Osteocyte (in vitro differentiated cells): ENCODE measurements at regions not wholly inside any gene's neighbourhood (a gene's known extent, or its start where the extent isn't known, plus 50 kb on each side); places are given as distances from the start of the nearest gene placed in this dataset.

Source experiments
- DNase-seq: peaks from one replicate; pipeline ENCODE4 v3.0.0; 2021; ENCODE audit warnings: mixed read lengths; ENCODE audit not compliant: unreplicated experiment; ENCODE audit errors: extremely low spot score
- H3K27ac Mint-ChIP-seq: one replicate; pipeline ENCODE4 v1.8.0; 2021; ENCODE audit warnings: mild to moderate bottlenecking, mixed read lengths; ENCODE audit not compliant: unreplicated experiment
- H3K27me3 Mint-ChIP-seq: one replicate; pipeline ENCODE4 v1.8.0; 2021; ENCODE audit warnings: mixed read lengths; ENCODE audit not compliant: unreplicated experiment
- H3K36me3 Mint-ChIP-seq: one replicate; pipeline ENCODE4 v1.8.0; 2021; ENCODE audit warnings: mixed read lengths; ENCODE audit not compliant: unreplicated experiment
- H3K4me1 Mint-ChIP-seq: one replicate; pipeline ENCODE4 v1.8.0; 2021; ENCODE audit warnings: mixed read lengths; ENCODE audit not compliant: unreplicated experiment
- H3K4me3 Mint-ChIP-seq: one replicate; pipeline ENCODE4 v1.8.0; 2021; ENCODE audit warnings: mild to moderate bottlenecking, moderate library complexity, mixed read lengths; ENCODE audit not compliant: unreplicated experiment
- H3K9me3 Mint-ChIP-seq: one replicate; pipeline ENCODE4 v1.8.0; 2021; ENCODE audit warnings: mixed read lengths; ENCODE audit not compliant: unreplicated experiment
- TF ChIP-seq, protein P1 (sequence below): fragments of 200-600 bp; sonication (generic); IDR thresholded peaks from 2 replicates; pipeline ENCODE4 v1.5.0; 2021; ENCODE audit warnings: antibody characterized with exemption, mild to moderate bottlenecking, moderate library complexity

DNA sequence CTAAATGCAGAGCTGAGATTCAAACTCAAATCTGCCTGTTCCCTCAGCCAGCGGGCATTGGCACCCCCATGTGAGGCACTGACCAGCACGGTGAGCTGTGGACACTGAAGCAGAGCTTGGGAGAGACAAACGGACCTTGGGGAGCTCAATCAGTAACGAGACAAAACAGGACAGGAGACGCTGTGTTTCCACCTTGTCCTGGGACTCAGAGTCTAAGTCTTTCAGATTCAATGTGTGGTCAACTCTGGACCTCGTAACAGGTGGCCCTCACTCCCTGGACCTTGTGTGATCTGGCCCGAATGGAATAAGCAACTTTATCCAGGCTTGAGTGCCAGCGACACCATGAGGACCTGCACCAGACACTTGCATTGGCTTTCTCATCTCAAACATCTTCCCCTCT lies 232.5 kb downstream of the UACA start:
- peaks cover 19% of the 10 kb centered on the region for H3K4me1 Mint-ChIP-seq
- H3K36me3 Mint-ChIP-seq, result peaks cover 2% of the 10 kb centered on the region
- H3K27me3 Mint-ChIP-seq, result peaks cover 66% of the 10 kb centered on the region
- H3K4me3 Mint-ChIP-seq, result no peak overlapping the region
- H3K9me3 Mint-ChIP-seq, result peaks cover 3% of the 10 kb centered on the region
- TF ChIP-seq, protein P1, sequence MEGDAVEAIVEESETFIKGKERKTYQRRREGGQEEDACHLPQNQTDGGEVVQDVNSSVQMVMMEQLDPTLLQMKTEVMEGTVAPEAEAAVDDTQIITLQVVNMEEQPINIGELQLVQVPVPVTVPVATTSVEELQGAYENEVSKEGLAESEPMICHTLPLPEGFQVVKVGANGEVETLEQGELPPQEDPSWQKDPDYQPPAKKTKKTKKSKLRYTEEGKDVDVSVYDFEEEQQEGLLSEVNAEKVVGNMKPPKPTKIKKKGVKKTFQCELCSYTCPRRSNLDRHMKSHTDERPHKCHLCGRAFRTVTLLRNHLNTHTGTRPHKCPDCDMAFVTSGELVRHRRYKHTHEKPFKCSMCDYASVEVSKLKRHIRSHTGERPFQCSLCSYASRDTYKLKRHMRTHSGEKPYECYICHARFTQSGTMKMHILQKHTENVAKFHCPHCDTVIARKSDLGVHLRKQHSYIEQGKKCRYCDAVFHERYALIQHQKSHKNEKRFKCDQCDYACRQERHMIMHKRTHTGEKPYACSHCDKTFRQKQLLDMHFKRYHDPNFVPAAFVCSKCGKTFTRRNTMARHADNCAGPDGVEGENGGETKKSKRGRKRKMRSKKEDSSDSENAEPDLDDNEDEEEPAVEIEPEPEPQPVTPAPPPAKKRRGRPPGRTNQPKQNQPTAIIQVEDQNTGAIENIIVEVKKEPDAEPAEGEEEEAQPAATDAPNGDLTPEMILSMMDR, result no peak
- no peak for DNase-seq
- H3K27ac Mint-ChIP-seq, result no peak overlapping the region

DNA sequence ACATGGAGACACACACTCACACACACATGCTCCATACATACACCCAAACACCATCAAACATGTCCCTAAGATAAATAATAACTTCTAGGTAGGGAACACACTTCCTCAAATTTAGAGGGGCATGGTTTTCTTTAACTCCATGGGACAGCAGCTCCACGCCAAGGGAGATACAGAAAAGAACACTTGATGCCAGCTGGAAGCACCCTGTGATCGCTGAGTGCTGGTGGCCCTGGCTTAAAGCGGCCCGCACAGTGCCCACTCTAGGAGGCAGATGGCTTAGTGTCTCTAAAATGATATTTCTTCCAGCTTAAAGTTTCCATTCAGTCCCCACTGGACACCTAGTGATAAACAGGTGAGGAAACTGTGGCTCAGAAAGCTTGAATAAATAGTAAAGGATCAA lies 232.9 kb downstream of the UACA start:
- H3K4me1 Mint-ChIP-seq, result peaks cover 17% of the 10 kb centered on the region
- H3K27ac Mint-ChIP-seq, result no peak overlapping the region
- H3K36me3 Mint-ChIP-seq, result peaks cover 2% of the 10 kb centered on the region
- no peak for DNase-seq
- peaks cover 3% of the 10 kb centered on the region for H3K9me3 Mint-ChIP-seq
- no peak overlapping the region for H3K4me3 Mint-ChIP-seq
- TF ChIP-seq, protein P1, result no peak
- peaks cover 62% of the 10 kb centered on the region for H3K27me3 Mint-ChIP-seq

DNA sequence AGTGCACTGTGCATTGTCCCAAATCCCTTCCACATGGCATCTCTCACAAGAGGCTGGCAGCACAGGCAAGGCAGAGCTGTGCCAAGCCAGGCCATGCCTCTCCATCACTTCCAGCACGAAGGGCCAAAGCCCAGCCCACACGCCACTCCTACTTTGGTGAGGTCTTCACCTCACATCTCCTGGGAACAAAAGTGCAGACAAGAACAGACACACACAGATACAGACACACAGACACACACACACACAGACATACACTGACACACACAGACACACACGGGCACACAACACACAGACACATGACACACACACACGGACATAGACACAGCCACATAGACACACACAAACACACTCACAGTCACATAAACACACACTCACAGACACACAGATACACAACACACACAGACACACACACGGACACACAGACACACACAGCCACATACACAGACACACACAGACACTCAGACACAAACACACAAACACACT lies 233.3 kb downstream of the UACA start:
- peaks cover 59% of the 10 kb centered on the region for H3K27me3 Mint-ChIP-seq
- H3K4me1 Mint-ChIP-seq, result peaks cover 14% of the 10 kb centered on the region
- no peak for DNase-seq
- H3K4me3 Mint-ChIP-seq, result no peak overlapping the region
- no peak overlapping the region for H3K27ac Mint-ChIP-seq
- H3K9me3 Mint-ChIP-seq, result peaks cover 3% of the 10 kb centered on the region
- TF ChIP-seq, protein P1, result no peak
- H3K36me3 Mint-ChIP-seq, result peaks cover 2% of the 10 kb centered on the region

DNA sequence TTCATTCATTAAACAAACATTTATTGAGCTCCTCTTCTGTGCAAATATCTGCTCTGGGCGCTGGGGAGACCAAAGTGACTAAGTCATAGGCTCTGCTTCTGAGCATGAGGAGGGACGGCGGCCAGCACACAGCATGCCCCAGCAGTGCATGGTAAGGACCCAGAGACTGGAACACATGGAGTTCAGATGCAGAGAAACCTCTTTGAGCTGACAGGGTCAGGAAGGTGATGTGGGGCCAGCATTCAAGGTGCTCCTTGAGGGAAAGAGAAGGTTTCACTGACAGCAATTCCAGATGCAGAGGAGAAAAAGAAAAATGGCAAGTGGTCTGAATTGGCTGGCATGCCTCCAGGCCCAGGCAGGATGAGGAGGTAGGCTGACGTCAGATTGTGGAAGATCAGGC lies 234.5 kb downstream of the UACA start:
- Mint-ChIP-seq H3K4me3 (no peak overlapping the region), H3K27me3 (peaks cover 55% of the 10 kb centered on the region), H3K27ac (no peak overlapping the region), H3K36me3 (peaks cover 2% of the 10 kb centered on the region), H3K4me1 (peaks cover 16% of the 10 kb centered on the region), H3K9me3 (peaks cover 3% of the 10 kb centered on the region)
- TF ChIP-seq, protein P1, result no peak
- DNase-seq, result no peak

DNA sequence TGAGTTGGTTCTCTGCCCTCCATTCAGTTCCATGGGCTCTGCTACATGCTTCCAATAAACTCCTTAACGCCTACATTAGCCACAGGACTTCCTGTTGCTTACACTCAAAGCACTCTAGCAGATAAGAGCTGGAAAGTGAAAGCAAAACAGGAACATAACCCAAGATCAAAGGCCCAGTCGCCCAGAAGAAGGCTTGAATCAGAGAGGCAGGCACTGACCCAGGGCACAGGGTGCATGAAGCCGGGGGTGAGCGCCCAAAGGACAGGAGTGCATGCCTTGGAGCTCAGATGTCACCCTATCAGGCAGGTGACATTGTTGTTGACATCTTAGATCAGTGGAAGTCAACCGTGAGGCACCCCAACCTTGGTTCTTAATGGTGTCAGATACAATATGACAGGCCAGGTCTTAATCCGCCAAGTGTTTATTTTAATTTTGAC lies 235.1 kb downstream of the UACA start:
- Mint-ChIP-seq H3K27me3 (peaks cover 56% of the 10 kb centered on the region), H3K4me1 (peaks cover 16% of the 10 kb centered on the region)

More for the DNA sequence above, 235.1 kb downstream of the UACA start:
- Mint-ChIP-seq H3K36me3 (peaks cover 2% of the 10 kb centered on the region), H3K4me3 (no peak overlapping the region), H3K27ac (no peak overlapping the region), H3K9me3 (peaks cover 3% of the 10 kb centered on the region)
- TF ChIP-seq, protein P1, result no peak
- no peak for DNase-seq
